HepG2 (cell line): ENCODE measurements at regions not wholly inside any gene's neighbourhood (a gene's known extent, or its start where the extent isn't known, plus 50 kb on each side); places are given as distances from the start of the nearest gene placed in this dataset.

ENCODE experiments used
- ATAC-seq: fragments of 200-7000 bp; cut with Tn5 transposase; 3 replicates; pipeline ENCODE4 v1.9.1; 2020; ENCODE audit warnings: mild to moderate bottlenecking, moderate library complexity
- BruUV-seq: library from RNA; stranded (reverse); fragments of 400-500 nt; replicated peaks from 2 replicates; lab custom pipeline; 2021; lab: Mats Ljungman, UMichigan
- CTCF ChIA-PET: fragments of 300-600 bp; formaldehyde crosslinking; extraction: SDS; loops from one replicate; lab custom pipeline; 2021; ENCODE audit warnings: low total read pairs, inconsistent platforms, low intra/inter-chr PET ratio; lab: Yijun Ruan, JAX
- POLR2A ChIA-PET: fragments of 350-600 bp; sonication (Branson Sonifier 250); formaldehyde crosslinking; loops from one replicate; lab custom pipeline; 2020; ENCODE audit warnings: antibody characterized with exemption, inconsistent platforms; lab: Yijun Ruan, JAX
- DNase-seq: peaks from one replicate; pipeline ENCODE4 v3.0.0-alpha.2; 2015; ENCODE audit warnings: low spot score
- FAIRE-seq: peaks from 3 replicates; lab custom pipeline; 2011; peaks lifted over from hg19 to GRCh38; lab: Jason Lieb, UNC
- H2AFZ ChIP-seq: one replicate; pipeline ENCODE4 v1.6.1; 2011; ENCODE audit warnings: low read length, inconsistent platforms
- H3K27ac ChIP-seq: fragments of 300-600 bp; 3 replicates; pipeline ENCODE4 v1.8.0; 2011; ENCODE audit warnings: mixed run types, mild to moderate bottlenecking, mixed read lengths, low read length, inconsistent platforms; ENCODE audit not compliant: insufficient read depth; ENCODE audit errors: extremely low read length
- H3K27me3 ChIP-seq, 2 experiments: fragments of 200-600 bp in 1 of 2; 2 replicates in 1 of 2; 3 replicates in 1 of 2; pipeline versions ENCODE4 v1.6.0 to v1.8.0; 2011; ENCODE audit warnings: low read length in 2 of 2, mild to moderate bottlenecking in 2 of 2, moderate library complexity in 2 of 2, inconsistent platforms in 1 of 2; ENCODE audit not compliant: insufficient read depth in 2 of 2, control insufficient read depth in 1 of 2
- H3K36me3 ChIP-seq, 2 experiments: fragments of 200-600 bp in 1 of 2; replicated peaks in 1 of 2; 2 replicates in 1 of 2; 3 replicates in 1 of 2; pipeline versions ENCODE4 v1.5.1 to v1.8.0; 2011; ENCODE audit warnings: low read length in 2 of 2, inconsistent platforms in 1 of 2; ENCODE audit not compliant: insufficient read depth in 2 of 2, control insufficient read depth in 1 of 2
- H3K4me1 ChIP-seq: 2 replicates; pipeline ENCODE4 v1.5.1; 2012; ENCODE audit warnings: low read length, inconsistent platforms; ENCODE audit not compliant: insufficient read depth
- H3K4me2 ChIP-seq: 2 replicates; pipeline ENCODE4 v1.6.0; 2011; ENCODE audit warnings: low read depth, low read length, inconsistent platforms
- H3K4me3 ChIP-seq, 3 experiments: fragments of 200-600 bp in 1 of 3; sonication (generic), shearing (Covaris generic) in 1 of 3; replicated peaks in 1 of 3; 2 replicates each; pipeline ENCODE4 v1.5.1; 2011 to 2016; ENCODE audit warnings: low read length in 3 of 3, inconsistent platforms in 2 of 3, low read depth in 2 of 3, mild to moderate bottlenecking in 2 of 3, control low read depth in 1 of 3, mixed read lengths in 1 of 3; ENCODE audit not compliant: insufficient read depth in 1 of 3
- H3K79me2 ChIP-seq: one replicate; pipeline ENCODE4 v1.6.1; 2011; ENCODE audit warnings: low read length, inconsistent platforms; ENCODE audit not compliant: insufficient read depth
- H3K9ac ChIP-seq: 2 replicates; pipeline ENCODE4 v1.6.0; 2011; ENCODE audit warnings: mild to moderate bottlenecking, low read depth, low read length, inconsistent platforms; ENCODE audit not compliant: insufficient read depth
- H3K9me3 ChIP-seq: 2 replicates; pipeline ENCODE4 v1.5.1; 2012; ENCODE audit warnings: mild to moderate bottlenecking, low read length
- H4K20me1 ChIP-seq: 2 replicates; pipeline ENCODE4 v1.6.0; 2011; ENCODE audit warnings: inconsistent platforms, mild to moderate bottlenecking, low read length, moderate library complexity; ENCODE audit not compliant: insufficient read depth
- CREBL2 ChIP-seq: sonication (generic); formaldehyde crosslinking; IDR thresholded peaks from 2 replicates; pipeline ENCODE4 v1.8.1; 2023; ENCODE audit warnings: missing genetic modification reagents, mild to moderate bottlenecking, borderline replicate concordance
- HOXD1 ChIP-seq: sonication (generic); formaldehyde crosslinking; IDR thresholded peaks from 2 replicates; pipeline ENCODE4 v1.5.0; 2020; ENCODE audit warnings: missing genetic modification reagents
- MTF2 ChIP-seq: sonication (generic); formaldehyde crosslinking; IDR thresholded peaks from 2 replicates; pipeline ENCODE4 v1.5.0; 2020; ENCODE audit warnings: missing genetic modification reagents, borderline replicate concordance
- SAFB2 ChIP-seq: sonication (generic); formaldehyde crosslinking; IDR thresholded peaks from 2 replicates; pipeline ENCODE4 v1.5.1; 2020; ENCODE audit warnings: missing genetic modification reagents, low read depth, mild to moderate bottlenecking, borderline replicate concordance
- THAP7 ChIP-seq: sonication (generic); formaldehyde crosslinking; IDR thresholded peaks from 2 replicates; pipeline ENCODE4 v1.8.1; 2023; ENCODE audit warnings: mild to moderate bottlenecking, missing genetic modification reagents
- ZBTB14 ChIP-seq: sonication (generic); formaldehyde crosslinking; IDR thresholded peaks from 2 replicates; pipeline ENCODE4 v1.4.0; 2020; ENCODE audit warnings: missing genetic modification reagents
- ZFP37 ChIP-seq: sonication (generic); formaldehyde crosslinking; IDR thresholded peaks from 2 replicates; pipeline ENCODE4 v1.4.0; 2020; ENCODE audit warnings: missing genetic modification reagents, borderline replicate concordance
- ZNF850 ChIP-seq: sonication (generic); formaldehyde crosslinking; conservative IDR thresholded peaks from 2 replicates; pipeline ENCODE4 v1.9.0; 2021; ENCODE audit warnings: mild to moderate bottlenecking, missing genetic modification reagents
- WGBS: methylation state at CpG from one replicate; pipeline ENCODE4 v1.1.6; 2017; ENCODE audit warnings: low lambda C conversion rate; 5-methylcytosine and 5-hydroxymethylcytosine counted together
- in situ Hi-C: cut with HindIII; loops from 2 replicates; pipeline ENCODE4 v1.10.0; 2017; ENCODE audit warnings: low pct_unique_long_range_greater_than_20kb; ENCODE audit not compliant: extremely low pct_ligation_motif_present
- intact Hi-C: fragments of 100-400 bp; cut with micrococcal nuclease; formaldehyde crosslinking; loops from one replicate; pipeline ENCODE4 v1.10.0; 2022; ENCODE audit not compliant: unreplicated experiment

- no peak for TF ChIP-seq THAP7
- no peak for TF ChIP-seq CREBL2 (CRISPR knock-in tag)
Observed at GRCh38 chr4:32768664-32769389, 2048.7 kb downstream of the PCDH7 start (continued).

- no peak overlapping the region for H3K4me2 ChIP-seq
- ATAC-seq (no peak), DNase-seq (no peak), FAIRE-seq (no peak)
- peaks cover 12% of the 10 kb centered on the region for H3K4me1 ChIP-seq
- H3K36me3 ChIP-seq = no peaks in the 10 kb centered on the region
- H2AFZ ChIP-seq = no peak overlapping the region
- no peaks in the 10 kb centered on the region; a peak in 1 of 5 replicates for H3K27me3 ChIP-seq
- intact Hi-C loops = loop anchor here (10.0 kb wide), 1 partner anchor 627 kb away; no protein-coding TSS in a partner anchor
- H3K27ac ChIP-seq = no peak overlapping the region
- no peaks in the 10 kb centered on the region for H3K9me3 ChIP-seq
- in situ Hi-C loops = no loop called here
- ChIA-PET CTCF (no interaction called here), POLR2A (no interaction called here)
- no TSS peak for BruUV-seq
- H3K4me3 ChIP-seq = no peak overlapping the region
- WGBS = 2% methylated on average over 6 of the region's 6 CpGs
- TF ChIP-seq MTF2 = no peak
- no peak for TF ChIP-seq SAFB2 (CRISPR knock-in tag)
- no peak for TF ChIP-seq ZNF850 (CRISPR knock-in tag)
- no peak for TF ChIP-seq ZBTB14 (CRISPR knock-in tag)
- no peak for TF ChIP-seq ZFP37 (CRISPR knock-in tag)
- TF ChIP-seq HOXD1 (CRISPR knock-in tag) = no peak
- TF ChIP-seq, all 625 proteins: peak for 0
- Histone ChIP-seq H3K9ac (no peak overlapping the region), H4K20me1 (no peaks in the 10 kb centered on the region), H3K79me2 (no peaks in the 10 kb centered on the region)
Observed at GRCh38 chr4:32771491-32771890, 2051.3 kb downstream of the PCDH7 start.
